ENCODE measurements at regions not wholly inside any gene's neighbourhood (a gene's known extent, or its start where the extent isn't known, plus 50 kb on each side); places are given as distances from the start of the nearest gene placed in this dataset.
"Not testable (repeated sequence)": the region's sequence is repeated elsewhere in the genome, so short reads cannot be mapped to it uniquely, and the experiment has no call there.

GRCh38 chr5:99176186-99176585 lies 247.4 kb upstream of the CHD1 start:
- no peaks in the 10 kb centered on the region for H3K27me3 ChIP-seq (ENCODE audit: control insufficient read depth, insufficient read depth, low read length)
- H3K4me1 ChIP-seq (ENCODE audit: control insufficient read depth, insufficient read depth, low read length) = no peaks in the 10 kb centered on the region
- no peaks in the 10 kb centered on the region for H3K36me3 ChIP-seq (ENCODE audit: control insufficient read depth, insufficient read depth, low read length)
- no peak overlapping the region for H3K9ac ChIP-seq (ENCODE audit: low read length)
- H3K9me3 ChIP-seq (ENCODE audit: control insufficient read depth, low read length) = no peaks in the 10 kb centered on the region
- H3K4me3 ChIP-seq (ENCODE audit: low read length) = no peak overlapping the region

- Histone ChIP-seq H3K36me3 (ENCODE audit: control insufficient read depth, insufficient read depth, low read length) (no peaks in the 10 kb centered on the region), H3K9me3 (ENCODE audit: control insufficient read depth, low read length) (no peaks in the 10 kb centered on the region), H3K4me3 (ENCODE audit: low read length) (no peak overlapping the region), H3K9ac (ENCODE audit: low read length) (no peak overlapping the region), H3K4me1 (ENCODE audit: control insufficient read depth, insufficient read depth, low read length) (no peaks in the 10 kb centered on the region), H3K27me3 (ENCODE audit: control insufficient read depth, insufficient read depth, low read length) (no peaks in the 10 kb centered on the region)
These were observed 240.5 kb upstream of the CHD1 start for GRCh38 chr5:99169309-99169708.

- H3K9me3 ChIP-seq (ENCODE audit: control insufficient read depth, low read length); H3K36me3 ChIP-seq (ENCODE audit: control insufficient read depth, insufficient read depth, low read length); H3K27me3 ChIP-seq (ENCODE audit: control insufficient read depth, insufficient read depth, low read length); H3K4me1 ChIP-seq (ENCODE audit: control insufficient read depth, insufficient read depth, low read length); H3K4me3 ChIP-seq (ENCODE audit: low read length); H3K9ac ChIP-seq (ENCODE audit: low read length): not testable (repeated sequence)
These were observed 232.7 kb upstream of the CHD1 start for GRCh38 chr5:99161538-99161937.

- Histone ChIP-seq H3K9me3 (ENCODE audit: control insufficient read depth, low read length) (no peaks in the 10 kb centered on the region), H3K4me3 (ENCODE audit: low read length) (no peak overlapping the region), H3K36me3 (ENCODE audit: control insufficient read depth, insufficient read depth, low read length) (no peaks in the 10 kb centered on the region), H3K9ac (ENCODE audit: low read length) (no peak overlapping the region), H3K4me1 (ENCODE audit: control insufficient read depth, insufficient read depth, low read length) (no peaks in the 10 kb centered on the region), H3K27me3 (ENCODE audit: control insufficient read depth, insufficient read depth, low read length) (no peaks in the 10 kb centered on the region)
These were observed 227.9 kb upstream of the CHD1 start for GRCh38 chr5:99156688-99157087.

DNA sequence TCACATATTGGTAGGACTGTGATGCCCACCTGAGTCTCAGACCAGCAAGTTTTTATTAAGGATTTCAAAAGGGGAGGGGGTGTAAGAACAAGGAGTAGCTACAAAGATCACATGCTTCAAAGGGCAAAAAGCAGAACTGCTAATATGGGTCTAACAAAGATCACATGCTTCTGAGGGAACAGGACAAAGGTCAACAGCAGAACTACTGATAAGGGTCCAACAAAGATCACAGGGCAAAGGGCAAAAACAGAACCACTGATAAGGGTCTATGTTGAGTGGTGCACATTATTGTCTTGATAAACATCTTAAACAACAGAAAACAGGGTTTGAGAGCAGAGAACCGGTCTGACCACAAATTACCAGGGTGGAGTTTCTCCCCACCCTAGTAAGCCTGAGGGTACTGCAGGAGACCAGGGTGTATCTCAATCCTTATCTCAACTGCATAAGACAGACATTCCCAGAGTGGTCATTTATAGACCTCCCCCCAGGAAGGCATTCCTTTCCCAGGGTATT lies 214.5 kb upstream of the CHD1 start:
- H3K27me3 ChIP-seq (ENCODE audit: control insufficient read depth, insufficient read depth, low read length); H3K36me3 ChIP-seq (ENCODE audit: control insufficient read depth, insufficient read depth, low read length); H3K4me1 ChIP-seq (ENCODE audit: control insufficient read depth, insufficient read depth, low read length); H3K9ac ChIP-seq (ENCODE audit: low read length); H3K4me3 ChIP-seq (ENCODE audit: low read length); H3K9me3 ChIP-seq (ENCODE audit: control insufficient read depth, low read length): not testable (repeated sequence)

DNA sequence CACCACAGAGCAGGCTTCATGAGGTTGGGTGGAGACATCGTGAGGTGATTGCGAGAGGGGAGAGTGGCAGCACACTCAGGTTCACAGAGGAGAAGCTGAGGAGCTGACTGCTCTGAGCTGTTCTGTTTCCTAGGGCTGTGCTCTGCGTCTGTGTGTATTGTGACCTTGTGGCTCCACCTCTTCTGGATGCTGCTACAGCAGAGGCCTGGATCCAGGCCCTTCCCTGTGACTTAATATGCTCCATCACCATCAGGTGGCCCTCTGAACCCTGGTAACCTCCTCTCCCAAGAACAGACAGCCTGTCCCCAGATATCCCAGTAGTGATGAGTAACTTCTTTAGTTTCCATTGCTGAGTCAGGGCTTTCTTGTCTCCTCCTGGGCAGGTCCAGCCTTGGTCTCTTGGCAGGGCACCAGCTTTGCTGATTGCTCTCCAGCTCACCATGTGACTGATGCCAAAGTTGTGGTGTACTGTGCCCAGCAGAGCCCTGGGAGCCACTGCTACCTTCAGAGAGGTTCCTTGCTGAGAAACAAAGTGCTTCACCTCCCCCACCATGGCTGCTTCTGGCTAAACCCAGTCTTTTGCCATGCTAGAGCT lies 212.8 kb upstream of the CHD1 start:
- Histone ChIP-seq H3K27me3 (ENCODE audit: control insufficient read depth, insufficient read depth, low read length) (no peaks in the 10 kb centered on the region), H3K9ac (ENCODE audit: low read length) (no peak overlapping the region), H3K4me1 (ENCODE audit: control insufficient read depth, insufficient read depth, low read length) (no peaks in the 10 kb centered on the region), H3K9me3 (ENCODE audit: control insufficient read depth, low read length) (no peaks in the 10 kb centered on the region), H3K36me3 (ENCODE audit: control insufficient read depth, insufficient read depth, low read length) (no peaks in the 10 kb centered on the region), H3K4me3 (ENCODE audit: low read length) (no peak overlapping the region)

- Histone ChIP-seq H3K4me3 (ENCODE audit: low read length) (no peak overlapping the region), H3K36me3 (ENCODE audit: control insufficient read depth, insufficient read depth, low read length) (no peaks in the 10 kb centered on the region), H3K9ac (ENCODE audit: low read length) (no peak overlapping the region), H3K9me3 (ENCODE audit: control insufficient read depth, low read length) (no peaks in the 10 kb centered on the region), H3K4me1 (ENCODE audit: control insufficient read depth, insufficient read depth, low read length) (no peaks in the 10 kb centered on the region), H3K27me3 (ENCODE audit: control insufficient read depth, insufficient read depth, low read length) (no peaks in the 10 kb centered on the region)
These were observed 210.1 kb upstream of the CHD1 start for GRCh38 chr5:99138911-99139310.

GRCh38 chr5:99133921-99134320 lies 205.1 kb upstream of the CHD1 start:
- Histone ChIP-seq H3K36me3 (ENCODE audit: control insufficient read depth, insufficient read depth, low read length) (no peaks in the 10 kb centered on the region), H3K4me3 (ENCODE audit: low read length) (no peak overlapping the region), H3K27me3 (ENCODE audit: control insufficient read depth, insufficient read depth, low read length) (no peaks in the 10 kb centered on the region), H3K9ac (ENCODE audit: low read length) (no peak overlapping the region), H3K9me3 (ENCODE audit: control insufficient read depth, low read length) (no peaks in the 10 kb centered on the region), H3K4me1 (ENCODE audit: control insufficient read depth, insufficient read depth, low read length) (no peaks in the 10 kb centered on the region)

- Histone ChIP-seq H3K27me3 (ENCODE audit: control insufficient read depth, insufficient read depth, low read length) (no peaks in the 10 kb centered on the region), H3K36me3 (ENCODE audit: control insufficient read depth, insufficient read depth, low read length) (no peaks in the 10 kb centered on the region), H3K4me1 (ENCODE audit: control insufficient read depth, insufficient read depth, low read length) (no peaks in the 10 kb centered on the region), H3K9ac (ENCODE audit: low read length) (no peak overlapping the region), H3K9me3 (ENCODE audit: control insufficient read depth, low read length) (no peaks in the 10 kb centered on the region), H3K4me3 (ENCODE audit: low read length) (no peak overlapping the region)
These were observed 201.1 kb upstream of the CHD1 start for GRCh38 chr5:99129768-99130501.

- H3K4me1 ChIP-seq (ENCODE audit: control insufficient read depth, insufficient read depth, low read length) = no peaks in the 10 kb centered on the region
- H3K4me3 ChIP-seq (ENCODE audit: low read length) = no peak overlapping the region
- no peaks in the 10 kb centered on the region for H3K9me3 ChIP-seq (ENCODE audit: control insufficient read depth, low read length)
These were observed 194.2 kb upstream of the CHD1 start for GRCh38 chr5:99122976-99123375.

GRCh38 chr5:99119326-99119725 lies 190.5 kb upstream of the CHD1 start:
- no peak overlapping the region for H3K4me3 ChIP-seq (ENCODE audit: low read length)
- H3K36me3 ChIP-seq (ENCODE audit: control insufficient read depth, insufficient read depth, low read length) = no peaks in the 10 kb centered on the region
- H3K27me3 ChIP-seq (ENCODE audit: control insufficient read depth, insufficient read depth, low read length) = no peaks in the 10 kb centered on the region
- no peaks in the 10 kb centered on the region for H3K4me1 ChIP-seq (ENCODE audit: control insufficient read depth, insufficient read depth, low read length)
- no peak overlapping the region for H3K9ac ChIP-seq (ENCODE audit: low read length)
- H3K9me3 ChIP-seq (ENCODE audit: control insufficient read depth, low read length) = no peaks in the 10 kb centered on the region

More at GRCh38 chr5:99122976-99123375, 194.2 kb upstream of the CHD1 start:
- Histone ChIP-seq H3K36me3 (ENCODE audit: control insufficient read depth, insufficient read depth, low read length) (no peaks in the 10 kb centered on the region), H3K27me3 (ENCODE audit: control insufficient read depth, insufficient read depth, low read length) (no peaks in the 10 kb centered on the region), H3K9ac (ENCODE audit: low read length) (no peak overlapping the region)

DNA sequence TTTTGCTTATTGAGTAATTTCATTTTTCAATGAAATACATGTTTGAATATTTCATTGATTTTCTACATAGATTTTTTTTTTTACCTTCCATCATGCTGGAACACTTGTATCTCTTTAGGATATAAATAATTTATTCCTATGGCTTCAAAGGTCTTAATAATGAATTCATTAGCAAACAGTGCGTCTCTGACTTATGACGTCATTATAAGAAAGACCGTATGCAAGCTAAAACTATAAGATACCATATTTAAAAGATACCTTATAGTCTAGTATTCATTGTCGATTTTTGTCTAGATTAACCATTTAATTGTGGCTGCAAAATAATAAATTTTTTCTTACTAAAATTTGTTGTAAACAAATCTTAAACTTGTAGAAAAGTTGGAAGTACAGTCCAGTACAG lies 187.7 kb upstream of the CHD1 start:
- no peaks in the 10 kb centered on the region for H3K9me3 ChIP-seq (ENCODE audit: control insufficient read depth, low read length)

More for the DNA sequence above, 187.7 kb upstream of the CHD1 start:
- H3K4me1 ChIP-seq (ENCODE audit: control insufficient read depth, insufficient read depth, low read length) = no peaks in the 10 kb centered on the region
- H3K36me3 ChIP-seq (ENCODE audit: control insufficient read depth, insufficient read depth, low read length) = no peaks in the 10 kb centered on the region
- no peak overlapping the region for H3K4me3 ChIP-seq (ENCODE audit: low read length)
- H3K9ac ChIP-seq (ENCODE audit: low read length) = no peak overlapping the region
- H3K27me3 ChIP-seq (ENCODE audit: control insufficient read depth, insufficient read depth, low read length) = no peaks in the 10 kb centered on the region

Measured in mucosa of stomach (tissue), 1 donor.